Hippocampal formation (tissue), 2 donors: ENCODE measurements at regions not wholly inside any gene's neighbourhood (a gene's known extent, or its start where the extent isn't known, plus 50 kb on each side); places are given as distances from the start of the nearest gene placed in this dataset.
A peak's percentile ranks its signal among the peaks of the same experiment; 100 is the strongest.

Source experiments
- DNase-seq, 2 donors: peaks; one replicate each; lab custom pipeline; 2025; lab: John Stamatoyannopoulos, UW

- no peak for DNase-seq
These were observed 59.0 kb downstream of the ING2 start for GRCh38 chr4:183563874-183564273.

- no peak for DNase-seq
These were observed 66.6 kb downstream of the ING2 start for GRCh38 chr4:183571350-183571941.

GRCh38 chr4:183576701-183577404 is 72.0 kb downstream of the ING2 start:
- no peak for DNase-seq

- no peak for DNase-seq
These were observed 75.5 kb downstream of the ING2 start for GRCh38 chr4:183580370-183580769.

GRCh38 chr4:183580849-183581248 is 76.0 kb downstream of the ING2 start:
- no peak for DNase-seq

DNA sequence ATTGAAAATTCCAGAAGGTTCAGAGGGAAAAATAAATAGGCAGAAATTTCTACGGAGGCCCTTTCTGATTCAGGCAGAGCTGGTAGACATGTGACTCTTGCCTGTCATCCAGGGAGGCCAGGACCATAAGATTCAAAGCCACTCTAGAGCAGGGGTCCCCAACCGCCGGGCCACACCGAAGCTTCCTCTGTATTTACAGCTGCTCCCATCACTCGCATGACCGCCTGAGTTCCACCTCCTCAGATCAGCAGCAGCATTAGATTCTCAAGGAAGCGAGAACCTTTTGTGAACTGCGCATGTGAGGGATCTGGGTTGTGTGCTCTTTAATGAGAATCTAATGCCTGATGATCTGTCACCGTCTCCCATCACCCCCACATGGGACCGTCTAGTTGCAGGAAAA is 72.2 kb downstream of the RWDD4 start:
- DNase-seq, result no peak

GRCh38 chr4:183588169-183588675 is 70.8 kb downstream of the RWDD4 start:
- DNase-seq, result peak in 1 of 2 donors; percentile 29

DNA sequence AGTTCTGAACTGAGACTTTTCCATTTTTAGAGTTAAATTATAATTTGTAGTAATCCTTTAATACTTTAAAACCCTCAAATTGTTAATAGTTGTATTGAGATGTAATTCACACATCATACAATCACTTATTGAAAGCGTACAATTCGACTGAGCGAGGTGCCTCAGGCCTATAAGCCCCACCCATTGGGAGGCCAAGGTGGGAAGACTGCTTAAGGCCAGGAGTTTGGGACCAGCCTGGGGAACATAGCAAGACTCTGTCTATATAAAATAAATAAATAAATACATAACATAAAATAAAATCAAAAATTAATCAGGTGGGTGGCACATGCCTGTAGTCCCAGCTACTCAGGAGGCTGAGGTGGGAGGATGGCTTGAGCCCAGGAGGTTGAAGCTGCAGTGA is 70.3 kb downstream of the RWDD4 start:
- no peak for DNase-seq

DNA sequence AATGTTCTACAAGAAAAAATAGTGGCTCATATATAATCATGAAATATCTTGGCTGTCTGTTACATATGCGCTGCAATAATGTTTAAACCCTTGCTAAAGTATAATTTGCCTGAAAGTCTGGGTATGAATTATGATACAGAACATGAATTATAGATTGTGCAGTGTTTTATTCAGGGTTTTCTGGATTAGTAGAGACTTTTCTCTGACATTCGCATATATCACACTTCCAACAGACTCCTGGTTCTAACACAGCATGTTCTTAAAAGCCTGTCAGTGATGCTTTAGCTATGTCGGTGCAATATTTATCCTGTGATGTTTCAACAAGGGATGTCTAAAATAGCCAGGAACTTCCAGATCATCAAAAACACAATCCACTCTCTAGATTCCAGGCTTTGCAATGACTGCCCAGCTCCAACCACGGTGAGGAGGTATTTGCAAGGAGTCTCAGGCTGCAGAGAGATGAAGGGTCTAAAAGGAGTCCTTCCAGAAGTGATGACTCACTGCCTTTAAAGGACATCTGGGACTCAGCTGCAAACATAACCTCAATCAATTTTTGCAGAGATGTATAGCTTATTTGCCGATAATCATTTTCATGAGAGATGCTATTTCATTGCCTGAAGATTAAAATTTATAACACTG is 69.4 kb downstream of the RWDD4 start:
- no peak for DNase-seq
